ENCODE measurements at regions not wholly inside any gene's neighbourhood (a gene's known extent, or its start where the extent isn't known, plus 50 kb on each side); places are given as distances from the start of the nearest gene placed in this dataset.

- no peak for DNase-seq (ENCODE audit: low read depth in 2 of 3, low spot score in 2 of 3)
These were observed 142.0 kb upstream of the UBE2E1 start for GRCh38 chr3:23663661-23664186.

GRCh38 chr3:23664459-23664858 lies 141.3 kb upstream of the UBE2E1 start:
- no peak for DNase-seq (ENCODE audit: low read depth in 2 of 3, low spot score in 2 of 3)

- DNase-seq (ENCODE audit: low read depth in 2 of 3, low spot score in 2 of 3), result no peak
These were observed 140.0 kb upstream of the UBE2E1 start for GRCh38 chr3:23665741-23666140.

- DNase-seq (ENCODE audit: low read depth in 2 of 3, low spot score in 2 of 3), result no peak
These were observed 138.9 kb upstream of the UBE2E1 start for GRCh38 chr3:23666818-23667217.

GRCh38 chr3:23667536-23668429 lies 138.0 kb upstream of the UBE2E1 start:
- DNase-seq (ENCODE audit: low read depth in 2 of 3, low spot score in 2 of 3), result no peak

GRCh38 chr3:23668430-23668904 lies 137.3 kb upstream of the UBE2E1 start:
- DNase-seq (ENCODE audit: low read depth in 2 of 3, low spot score in 2 of 3), result no peak

- DNase-seq (ENCODE audit: low read depth in 2 of 3, low spot score in 2 of 3), result no peak
These were observed 136.1 kb upstream of the UBE2E1 start for GRCh38 chr3:23669541-23670255.

- DNase-seq (ENCODE audit: low read depth in 2 of 3, low spot score in 2 of 3), result peak in 2 of 3 donors; percentile 22 to 34
These were observed 133.7 kb upstream of the UBE2E1 start for GRCh38 chr3:23671851-23672589.

- no peak for DNase-seq (ENCODE audit: low read depth in 2 of 3, low spot score in 2 of 3)
These were observed 133.1 kb upstream of the UBE2E1 start for GRCh38 chr3:23672628-23673027.

- no peak for DNase-seq (ENCODE audit: low read depth in 2 of 3, low spot score in 2 of 3)
These were observed 130.7 kb upstream of the UBE2E1 start for GRCh38 chr3:23675010-23675409.

GRCh38 chr3:23676093-23676492 lies 129.7 kb upstream of the UBE2E1 start:
- DNase-seq (ENCODE audit: low read depth in 2 of 3, low spot score in 2 of 3), result no peak

GRCh38 chr3:23682646-23683045 lies 123.1 kb upstream of the UBE2E1 start:
- DNase-seq (ENCODE audit: low read depth in 2 of 3, low spot score in 2 of 3), result no peak

GRCh38 chr3:23685541-23686258 lies 120.1 kb upstream of the UBE2E1 start:
- DNase-seq (ENCODE audit: low read depth in 2 of 3, low spot score in 2 of 3), result peak in 2 of 3 donors; percentile 8 to 27

- no peak for DNase-seq (ENCODE audit: low read depth in 2 of 3, low spot score in 2 of 3)
These were observed 119.2 kb upstream of the UBE2E1 start for GRCh38 chr3:23686519-23686918.

- no peak for DNase-seq (ENCODE audit: low read depth in 2 of 3, low spot score in 2 of 3)
These were observed 114.3 kb upstream of the UBE2E1 start for GRCh38 chr3:23691357-23691895.

GRCh38 chr3:23696842-23697241 lies 108.9 kb upstream of the UBE2E1 start:
- DNase-seq (ENCODE audit: low read depth in 2 of 3, low spot score in 2 of 3), result no peak

GRCh38 chr3:23697416-23697815 lies 108.3 kb upstream of the UBE2E1 start:
- DNase-seq (ENCODE audit: low read depth in 2 of 3, low spot score in 2 of 3), result no peak

- no peak for DNase-seq (ENCODE audit: low read depth in 2 of 3, low spot score in 2 of 3)
These were observed 107.0 kb upstream of the UBE2E1 start for GRCh38 chr3:23698652-23699313.

GRCh38 chr3:23700616-23701015 lies 105.1 kb upstream of the UBE2E1 start:
- DNase-seq (ENCODE audit: low read depth in 2 of 3, low spot score in 2 of 3), result no peak
